ENCODE measurements at regions not wholly inside any gene's neighbourhood (a gene's known extent, or its start where the extent isn't known, plus 50 kb on each side); places are given as distances from the start of the nearest gene placed in this dataset.

- TF ChIP-seq POLR2A (IDR thresholded peaks at IDR 0.05; ENCODE audit: low read length) (no peak), GATA1 (IDR thresholded peaks at IDR 0.05; ENCODE audit: low read depth, low read length) (no peak)
Observed at GRCh38 chr10:9219860-9220259, 1165.4 kb downstream of the GATA3 start.
